HepG2 (cell line): ENCODE measurements at regions not wholly inside any gene's neighbourhood (a gene's known extent, or its start where the extent isn't known, plus 50 kb on each side); places are given as distances from the start of the nearest gene placed in this dataset.

Experiments
- ATAC-seq: fragments of 200-7000 bp; cut with Tn5 transposase; 3 replicates; pipeline ENCODE4 v1.9.1; 2020; ENCODE audit warnings: mild to moderate bottlenecking, moderate library complexity
- BruUV-seq: library from RNA; stranded (reverse); fragments of 400-500 nt; replicated peaks from 2 replicates; lab custom pipeline; 2021; lab: Mats Ljungman, UMichigan
- CTCF ChIA-PET: fragments of 300-600 bp; formaldehyde crosslinking; extraction: SDS; loops from one replicate; lab custom pipeline; 2021; ENCODE audit warnings: low total read pairs, inconsistent platforms, low intra/inter-chr PET ratio; lab: Yijun Ruan, JAX
- POLR2A ChIA-PET: fragments of 350-600 bp; sonication (Branson Sonifier 250); formaldehyde crosslinking; loops from one replicate; lab custom pipeline; 2020; ENCODE audit warnings: antibody characterized with exemption, inconsistent platforms; lab: Yijun Ruan, JAX
- DNase-seq: peaks from one replicate; pipeline ENCODE4 v3.0.0-alpha.2; 2015; ENCODE audit warnings: low spot score
- FAIRE-seq: peaks from 3 replicates; lab custom pipeline; 2011; peaks lifted over from hg19 to GRCh38; lab: Jason Lieb, UNC
- H2AFZ ChIP-seq: one replicate; pipeline ENCODE4 v1.6.1; 2011; ENCODE audit warnings: low read length, inconsistent platforms
- H3K27ac ChIP-seq: fragments of 300-600 bp; 3 replicates; pipeline ENCODE4 v1.8.0; 2011; ENCODE audit warnings: mixed run types, mild to moderate bottlenecking, mixed read lengths, low read length, inconsistent platforms; ENCODE audit not compliant: insufficient read depth; ENCODE audit errors: extremely low read length
- H3K27me3 ChIP-seq, 2 experiments: fragments of 200-600 bp in 1 of 2; 2 replicates in 1 of 2; 3 replicates in 1 of 2; pipeline versions ENCODE4 v1.6.0 to v1.8.0; 2011; ENCODE audit warnings: low read length in 2 of 2, mild to moderate bottlenecking in 2 of 2, moderate library complexity in 2 of 2, inconsistent platforms in 1 of 2; ENCODE audit not compliant: insufficient read depth in 2 of 2, control insufficient read depth in 1 of 2
- H3K36me3 ChIP-seq, 2 experiments: fragments of 200-600 bp in 1 of 2; replicated peaks in 1 of 2; 2 replicates in 1 of 2; 3 replicates in 1 of 2; pipeline versions ENCODE4 v1.5.1 to v1.8.0; 2011; ENCODE audit warnings: low read length in 2 of 2, inconsistent platforms in 1 of 2; ENCODE audit not compliant: insufficient read depth in 2 of 2, control insufficient read depth in 1 of 2
- H3K4me1 ChIP-seq: 2 replicates; pipeline ENCODE4 v1.5.1; 2012; ENCODE audit warnings: low read length, inconsistent platforms; ENCODE audit not compliant: insufficient read depth
- H3K4me2 ChIP-seq: 2 replicates; pipeline ENCODE4 v1.6.0; 2011; ENCODE audit warnings: low read depth, low read length, inconsistent platforms
- H3K4me3 ChIP-seq, 3 experiments: fragments of 200-600 bp in 1 of 3; sonication (generic), shearing (Covaris generic) in 1 of 3; replicated peaks in 1 of 3; 2 replicates each; pipeline ENCODE4 v1.5.1; 2011 to 2016; ENCODE audit warnings: low read length in 3 of 3, inconsistent platforms in 2 of 3, low read depth in 2 of 3, mild to moderate bottlenecking in 2 of 3, control low read depth in 1 of 3, mixed read lengths in 1 of 3; ENCODE audit not compliant: insufficient read depth in 1 of 3
- H3K79me2 ChIP-seq: one replicate; pipeline ENCODE4 v1.6.1; 2011; ENCODE audit warnings: low read length, inconsistent platforms; ENCODE audit not compliant: insufficient read depth
- H3K9ac ChIP-seq: 2 replicates; pipeline ENCODE4 v1.6.0; 2011; ENCODE audit warnings: mild to moderate bottlenecking, low read depth, low read length, inconsistent platforms; ENCODE audit not compliant: insufficient read depth
- H3K9me3 ChIP-seq: 2 replicates; pipeline ENCODE4 v1.5.1; 2012; ENCODE audit warnings: mild to moderate bottlenecking, low read length
- H4K20me1 ChIP-seq: 2 replicates; pipeline ENCODE4 v1.6.0; 2011; ENCODE audit warnings: inconsistent platforms, mild to moderate bottlenecking, low read length, moderate library complexity; ENCODE audit not compliant: insufficient read depth
- ARHGAP35 ChIP-seq: sonication (generic); formaldehyde crosslinking; IDR thresholded peaks from 2 replicates; pipeline ENCODE4 v1.9.0; 2022; ENCODE audit warnings: mild to moderate bottlenecking, inconsistent platforms, moderate library complexity, missing genetic modification reagents, borderline replicate concordance
- ATF4 ChIP-seq, 2 experiments: fragments of 450-650 bp in 1 of 2; sonication (generic) in 1 of 2; formaldehyde crosslinking; IDR thresholded peaks; 2 replicates each; pipeline versions ENCODE4 v1.5.0 to v1.8.0; 2020 to 2022; ENCODE audit warnings: mild to moderate bottlenecking in 1 of 2, missing genetic modification reagents in 1 of 2
- DNMT1 ChIP-seq: sonication (generic); formaldehyde crosslinking; IDR thresholded peaks from 2 replicates; pipeline ENCODE4 v1.5.1; 2020; ENCODE audit warnings: mild to moderate bottlenecking, missing genetic modification reagents
- GFI1 ChIP-seq: sonication (generic); formaldehyde crosslinking; IDR thresholded peaks from 2 replicates; pipeline ENCODE4 v1.5.0; 2020; ENCODE audit warnings: missing genetic modification reagents, mild to moderate bottlenecking, borderline replicate concordance
- HNF4A ChIP-seq: sonication (generic); formaldehyde crosslinking; IDR thresholded peaks from 2 replicates; pipeline ENCODE4 v1.4.0; 2020; ENCODE audit warnings: missing genetic modification reagents
- KLF6 ChIP-seq: IDR thresholded peaks from 2 replicates; pipeline ENCODE4 v1.8.0; 2016; ENCODE audit warnings: missing biosample characterization, missing genetic modification reagents
- PAWR ChIP-seq: sonication (generic); formaldehyde crosslinking; IDR thresholded peaks from 2 replicates; pipeline ENCODE4 v1.4.0; 2020; ENCODE audit warnings: missing genetic modification reagents, mild to moderate bottlenecking, borderline replicate concordance
- SNAPC2 ChIP-seq: sonication (generic); formaldehyde crosslinking; IDR thresholded peaks from 2 replicates; pipeline ENCODE4 v1.8.1; 2022; ENCODE audit warnings: mild to moderate bottlenecking, missing genetic modification reagents
- SP4 ChIP-seq: sonication (generic); formaldehyde crosslinking; IDR thresholded peaks from 2 replicates; pipeline ENCODE4 v1.8.1; 2023; ENCODE audit warnings: mild to moderate bottlenecking, missing genetic modification reagents
- ZNF451 ChIP-seq: sonication (generic); formaldehyde crosslinking; IDR thresholded peaks from 2 replicates; pipeline ENCODE4 v1.5.0; 2020; ENCODE audit warnings: mild to moderate bottlenecking, missing genetic modification reagents
- ZNF816 ChIP-seq: sonication (generic); formaldehyde crosslinking; IDR thresholded peaks from 2 replicates; pipeline ENCODE4 v1.8.0; 2022; ENCODE audit warnings: missing genetic modification reagents, mild to moderate bottlenecking, borderline replicate concordance
- ZSCAN29 ChIP-seq: sonication (generic); formaldehyde crosslinking; conservative IDR thresholded peaks from 2 replicates; pipeline ENCODE4 v1.4.0; 2020; ENCODE audit warnings: mild to moderate bottlenecking, missing genetic modification reagents
- WGBS: methylation state at CpG from one replicate; pipeline ENCODE4 v1.1.6; 2017; ENCODE audit warnings: low lambda C conversion rate; 5-methylcytosine and 5-hydroxymethylcytosine counted together
- in situ Hi-C: cut with HindIII; loops from 2 replicates; pipeline ENCODE4 v1.10.0; 2017; ENCODE audit warnings: low pct_unique_long_range_greater_than_20kb; ENCODE audit not compliant: extremely low pct_ligation_motif_present
- intact Hi-C: fragments of 100-400 bp; cut with micrococcal nuclease; formaldehyde crosslinking; loops from one replicate; pipeline ENCODE4 v1.10.0; 2022; ENCODE audit not compliant: unreplicated experiment
- TF ChIP-seq, protein P1 (sequence below): sonication (generic); formaldehyde crosslinking; IDR thresholded peaks from 2 replicates; pipeline ENCODE4 v1.4.0; 2020; ENCODE audit warnings: mild to moderate bottlenecking, low read depth, missing genetic modification reagents
- TF ChIP-seq, protein P2 (sequence below): IDR thresholded peaks from 2 replicates; pipeline ENCODE4 v1.6.1; 2016

- no peak for TF ChIP-seq ZNF451 (CRISPR knock-in tag)
- TF ChIP-seq GFI1 (CRISPR knock-in tag): no peak
- TF ChIP-seq ZNF816 (CRISPR knock-in tag): no peak
- TF ChIP-seq ZSCAN29 (CRISPR knock-in tag): no peak
These were observed 92.1 kb downstream of the SLC25A47 start (continued) for GRCh38 chr14:100415226-100415625.

DNA sequence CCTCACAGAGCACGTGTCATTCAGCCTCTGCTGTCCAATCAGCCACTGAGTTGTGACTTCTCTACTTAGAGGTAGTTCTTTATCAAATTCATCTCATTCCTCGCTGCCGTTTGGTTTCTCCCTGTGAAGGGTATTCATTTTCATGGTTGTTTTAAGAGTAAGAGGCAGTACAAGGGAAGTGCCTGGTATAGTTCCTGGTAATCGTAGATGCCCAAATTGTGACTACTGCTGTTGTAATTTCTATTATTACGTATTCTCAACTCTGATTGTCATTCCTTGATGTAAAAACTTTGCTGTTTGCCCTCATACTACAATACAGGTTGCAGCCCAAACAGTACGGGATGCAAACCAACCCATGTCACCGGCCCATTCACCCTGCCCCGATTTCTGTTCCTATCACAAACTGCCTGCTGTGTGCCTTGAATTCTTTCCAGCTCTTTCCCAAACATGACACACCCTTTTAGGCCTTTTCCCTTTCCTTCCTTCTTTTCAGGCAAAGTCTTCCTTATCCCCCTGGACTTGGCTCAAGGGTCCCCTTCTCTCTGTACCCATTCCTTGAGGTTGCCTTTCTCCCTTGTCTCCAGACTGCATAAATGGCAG, 93.0 kb downstream of the SLC25A47 start:
- H3K4me1 ChIP-seq: no peaks in the 10 kb centered on the region

More for the DNA sequence above, 93.0 kb downstream of the SLC25A47 start:
- H3K79me2 ChIP-seq: no peaks in the 10 kb centered on the region
- CTCF ChIA-PET: interaction anchor here (1.8 kb wide), 1 partner anchor 230 kb away, joined by 12 read pairs; no protein-coding TSS in a partner anchor
- no peaks in the 10 kb centered on the region; a peak in 1 of 5 replicates for H3K27me3 ChIP-seq
- POLR2A ChIA-PET: no interaction called here
- FAIRE-seq: no peak
- H4K20me1 ChIP-seq: no peaks in the 10 kb centered on the region
- H3K4me2 ChIP-seq: no peak overlapping the region
- no peaks in the 10 kb centered on the region for H3K36me3 ChIP-seq
- WGBS: 82% methylated on average over 8 of the region's 8 CpGs
- intact Hi-C loops (no loop called here), in situ Hi-C loops (no loop called here)
- H3K9me3 ChIP-seq: no peaks in the 10 kb centered on the region
- no TSS peak for BruUV-seq
- H2AFZ ChIP-seq: no peak overlapping the region
- H3K27ac ChIP-seq: no peak overlapping the region
- TF ChIP-seq KLF6 (no peak), SP4 (CRISPR knock-in tag) (no peak), PAWR (CRISPR knock-in tag) (no peak), DNMT1 (CRISPR knock-in tag) (no peak), ARHGAP35 (CRISPR knock-in tag) (no peak), SNAPC2 (CRISPR knock-in tag) (no peak), HNF4A (CRISPR knock-in tag) (no peak), ATF4 (CRISPR knock-in tag; IDR thresholded peaks at IDR 0.05) (no peak)
- TF ChIP-seq, protein P1, sequence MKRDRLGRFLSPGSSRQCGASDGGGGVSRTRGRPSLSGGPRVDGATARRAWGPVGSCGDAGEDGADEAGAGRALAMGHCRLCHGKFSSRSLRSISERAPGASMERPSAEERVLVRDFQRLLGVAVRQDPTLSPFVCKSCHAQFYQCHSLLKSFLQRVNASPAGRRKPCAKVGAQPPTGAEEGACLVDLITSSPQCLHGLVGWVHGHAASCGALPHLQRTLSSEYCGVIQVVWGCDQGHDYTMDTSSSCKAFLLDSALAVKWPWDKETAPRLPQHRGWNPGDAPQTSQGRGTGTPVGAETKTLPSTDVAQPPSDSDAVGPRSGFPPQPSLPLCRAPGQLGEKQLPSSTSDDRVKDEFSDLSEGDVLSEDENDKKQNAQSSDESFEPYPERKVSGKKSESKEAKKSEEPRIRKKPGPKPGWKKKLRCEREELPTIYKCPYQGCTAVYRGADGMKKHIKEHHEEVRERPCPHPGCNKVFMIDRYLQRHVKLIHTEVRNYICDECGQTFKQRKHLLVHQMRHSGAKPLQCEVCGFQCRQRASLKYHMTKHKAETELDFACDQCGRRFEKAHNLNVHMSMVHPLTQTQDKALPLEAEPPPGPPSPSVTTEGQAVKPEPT: no peak
- TF ChIP-seq, protein P2, sequence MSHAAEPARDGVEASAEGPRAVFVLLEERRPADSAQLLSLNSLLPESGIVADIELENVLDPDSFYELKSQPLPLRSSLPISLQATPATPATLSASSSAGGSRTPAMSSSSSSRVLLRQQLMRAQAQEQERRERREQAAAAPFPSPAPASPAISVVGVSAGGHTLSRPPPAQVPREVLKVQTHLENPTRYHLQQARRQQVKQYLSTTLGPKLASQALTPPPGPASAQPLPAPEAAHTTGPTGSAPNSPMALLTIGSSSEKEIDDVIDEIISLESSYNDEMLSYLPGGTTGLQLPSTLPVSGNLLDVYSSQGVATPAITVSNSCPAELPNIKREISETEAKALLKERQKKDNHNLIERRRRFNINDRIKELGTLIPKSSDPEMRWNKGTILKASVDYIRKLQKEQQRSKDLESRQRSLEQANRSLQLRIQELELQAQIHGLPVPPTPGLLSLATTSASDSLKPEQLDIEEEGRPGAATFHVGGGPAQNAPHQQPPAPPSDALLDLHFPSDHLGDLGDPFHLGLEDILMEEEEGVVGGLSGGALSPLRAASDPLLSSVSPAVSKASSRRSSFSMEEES: no peak
- TF ChIP-seq, all 625 proteins: peak for 0
- Histone ChIP-seq H3K4me3 (no peak overlapping the region), H3K9ac (no peak overlapping the region)
- ATAC-seq (no peak), DNase-seq (no peak)
